GM12865 (cell line): ENCODE measurements at regions not wholly inside any gene's neighbourhood (a gene's known extent, or its start where the extent isn't known, plus 50 kb on each side); places are given as distances from the start of the nearest gene placed in this dataset.
"Not testable (repeated sequence)": the region's sequence is repeated elsewhere in the genome, so short reads cannot be mapped to it uniquely, and the experiment has no call there.

Experiments used
- DNase-seq: peaks from one replicate; pipeline ENCODE4 v3.0.0; 2010; ENCODE audit warnings: low read depth
- H3K4me3 ChIP-seq: 2 replicates; pipeline ENCODE4 v1.5.1; 2011; ENCODE audit warnings: mild to moderate bottlenecking, low read depth, low read length, control low read depth
- TF ChIP-seq, protein P1 (sequence below): IDR thresholded peaks from 2 replicates; pipeline ENCODE4 v1.5.1; 2011; ENCODE audit warnings: low read length, control low read depth, low read depth, inconsistent platforms; ENCODE audit not compliant: insufficient read depth; ENCODE audit errors: missing control alignments

DNA sequence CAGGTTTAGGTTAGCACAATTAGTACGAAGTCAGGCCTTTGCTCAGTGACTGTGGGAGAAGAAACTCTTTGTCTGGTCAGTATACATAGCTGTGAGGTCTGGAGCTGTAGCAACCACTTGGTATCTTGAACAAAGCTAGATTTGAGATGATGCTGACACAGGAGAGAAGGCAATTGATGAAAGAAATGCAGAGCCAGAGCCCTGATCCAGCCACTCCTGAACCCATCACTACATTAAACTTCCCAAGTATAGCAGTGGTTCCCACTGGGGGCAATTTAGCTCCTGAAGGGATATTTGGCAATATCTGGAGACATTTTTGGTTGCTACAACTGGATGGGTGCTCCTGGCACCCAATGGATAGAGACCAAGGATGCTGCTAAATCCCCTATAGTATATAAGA is 143.9 kb upstream of the SPRED2 start:
- H3K4me3 ChIP-seq = no peak overlapping the region
- DNase-seq = no peak
- TF ChIP-seq, protein P1, sequence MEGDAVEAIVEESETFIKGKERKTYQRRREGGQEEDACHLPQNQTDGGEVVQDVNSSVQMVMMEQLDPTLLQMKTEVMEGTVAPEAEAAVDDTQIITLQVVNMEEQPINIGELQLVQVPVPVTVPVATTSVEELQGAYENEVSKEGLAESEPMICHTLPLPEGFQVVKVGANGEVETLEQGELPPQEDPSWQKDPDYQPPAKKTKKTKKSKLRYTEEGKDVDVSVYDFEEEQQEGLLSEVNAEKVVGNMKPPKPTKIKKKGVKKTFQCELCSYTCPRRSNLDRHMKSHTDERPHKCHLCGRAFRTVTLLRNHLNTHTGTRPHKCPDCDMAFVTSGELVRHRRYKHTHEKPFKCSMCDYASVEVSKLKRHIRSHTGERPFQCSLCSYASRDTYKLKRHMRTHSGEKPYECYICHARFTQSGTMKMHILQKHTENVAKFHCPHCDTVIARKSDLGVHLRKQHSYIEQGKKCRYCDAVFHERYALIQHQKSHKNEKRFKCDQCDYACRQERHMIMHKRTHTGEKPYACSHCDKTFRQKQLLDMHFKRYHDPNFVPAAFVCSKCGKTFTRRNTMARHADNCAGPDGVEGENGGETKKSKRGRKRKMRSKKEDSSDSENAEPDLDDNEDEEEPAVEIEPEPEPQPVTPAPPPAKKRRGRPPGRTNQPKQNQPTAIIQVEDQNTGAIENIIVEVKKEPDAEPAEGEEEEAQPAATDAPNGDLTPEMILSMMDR = no peak

DNA sequence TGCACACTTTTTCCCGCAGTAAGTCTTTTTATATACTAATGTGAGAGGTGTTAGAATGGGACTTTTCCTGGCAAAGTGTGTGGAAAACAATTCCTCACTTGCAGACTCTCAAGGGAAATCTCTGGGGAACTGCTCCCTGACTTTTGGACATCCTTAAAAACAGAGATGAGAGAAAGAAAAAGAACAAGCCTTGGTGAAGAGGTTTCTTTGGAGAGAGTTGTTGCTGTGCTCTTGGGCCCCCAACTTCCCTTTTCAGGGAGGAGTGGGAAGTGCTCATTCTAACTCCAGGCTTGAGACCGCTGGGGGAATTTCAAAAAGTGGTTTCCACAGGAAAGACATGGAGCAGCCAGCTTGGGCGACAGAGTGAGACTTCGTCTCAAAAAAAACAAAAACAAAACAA is 142.6 kb upstream of the SPRED2 start:
- no peak for DNase-seq
- H3K4me3 ChIP-seq = no peak overlapping the region
- TF ChIP-seq, protein P1 = no peak

DNA sequence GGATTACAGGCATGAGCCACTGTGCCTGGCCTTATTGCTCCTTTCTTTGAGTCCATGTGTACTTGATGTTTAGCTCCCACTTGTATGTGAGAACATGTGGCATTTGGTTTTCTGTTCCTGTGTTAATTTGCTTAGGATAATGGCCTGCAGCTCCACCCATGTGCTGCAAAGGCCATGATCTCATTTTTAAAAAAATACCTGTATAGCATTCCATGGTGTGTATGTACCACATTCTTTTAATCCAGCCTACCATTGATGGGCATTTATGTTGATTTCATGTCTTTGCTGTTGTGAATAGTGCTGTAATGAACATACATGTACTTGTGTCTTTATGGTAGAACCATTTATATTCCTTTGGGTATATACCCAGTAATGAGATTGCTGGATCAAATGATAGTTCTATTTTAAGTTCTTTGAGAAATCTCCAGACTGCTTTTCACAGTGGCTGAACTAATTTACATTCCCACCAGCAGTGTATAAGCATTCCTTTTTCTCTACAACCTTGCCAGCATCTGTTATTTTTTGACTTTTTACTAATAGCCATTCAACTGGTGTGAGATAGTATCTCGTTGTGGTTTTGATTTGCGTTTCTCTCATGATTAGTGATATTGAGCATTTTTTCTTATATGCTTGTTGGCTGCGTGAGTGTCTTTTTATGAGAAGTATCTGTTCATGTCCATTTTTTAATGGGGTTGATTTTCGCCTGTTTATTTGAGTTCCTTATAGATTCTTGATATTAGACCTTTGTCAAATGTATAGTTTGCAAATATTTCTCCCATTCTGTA is 136.4 kb upstream of the SPRED2 start:
- not testable (repeated sequence) for DNase-seq, H3K4me3 ChIP-seq

DNA sequence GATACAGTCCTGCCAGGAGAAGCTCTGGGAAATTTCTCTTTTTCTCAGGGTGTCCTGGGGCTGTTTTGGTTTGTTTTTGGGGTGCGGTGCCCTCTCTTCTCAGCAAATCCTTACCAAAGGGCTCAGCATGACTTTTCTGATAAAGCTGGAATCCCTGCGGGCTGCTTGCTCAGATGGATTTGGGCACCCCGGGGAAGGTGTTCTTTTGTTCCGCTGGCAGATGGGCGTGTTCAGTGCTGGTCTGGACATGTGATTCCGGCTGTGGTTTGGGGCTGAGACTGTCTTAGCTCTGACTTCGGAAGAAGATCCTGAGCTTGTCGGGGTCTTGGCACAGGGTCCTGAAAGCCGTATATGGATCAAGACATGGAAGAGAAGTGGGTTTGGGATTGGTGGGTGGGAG is 134.2 kb upstream of the SPRED2 start:
- DNase-seq = no peak
- H3K4me3 ChIP-seq = no peak overlapping the region
- TF ChIP-seq, protein P1 = no peak

DNA sequence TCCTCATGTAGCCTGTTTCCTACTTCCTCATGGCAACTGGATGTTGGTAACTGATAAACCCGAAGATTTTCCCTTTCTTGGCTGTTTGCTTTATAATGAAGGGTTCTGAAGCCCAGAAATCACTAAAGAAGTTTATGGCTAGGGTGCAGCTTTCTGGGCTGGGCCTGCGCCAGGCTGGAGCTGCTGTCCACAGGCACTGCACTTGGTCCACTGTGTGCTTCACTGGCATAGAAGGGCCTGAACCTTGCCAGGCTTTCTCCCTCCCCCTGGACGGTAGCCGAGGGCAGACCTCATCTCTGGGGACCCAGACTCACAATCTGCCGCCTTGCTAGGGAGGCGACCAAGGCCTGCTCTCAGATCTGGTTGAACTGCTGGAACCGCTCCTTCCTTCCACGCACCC is 133.3 kb upstream of the SPRED2 start:
- TF ChIP-seq, protein P1 = no peak
- no peak overlapping the region for H3K4me3 ChIP-seq
- DNase-seq = no peak

DNA sequence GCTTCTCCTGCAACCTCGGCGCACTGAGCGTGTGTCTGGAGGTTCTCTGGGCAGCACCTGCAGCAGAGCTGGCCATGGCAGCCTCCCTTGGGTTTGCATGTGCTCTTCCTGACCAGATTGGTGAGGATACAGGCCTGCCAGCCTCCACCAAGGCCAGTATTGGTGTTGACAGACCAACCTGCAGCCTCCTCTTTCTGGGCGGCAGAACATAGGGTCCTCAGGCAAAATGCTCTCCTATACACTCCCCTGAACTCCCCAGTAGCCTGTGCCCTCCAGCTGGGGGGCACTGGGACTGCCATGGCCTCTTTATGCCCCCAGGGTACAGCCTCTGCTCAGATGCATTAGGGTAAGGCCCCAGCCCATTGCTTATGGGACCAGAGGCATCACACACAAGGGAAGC is 131.9 kb upstream of the SPRED2 start:
- no peak for DNase-seq
- TF ChIP-seq, protein P1 = no peak
- H3K4me3 ChIP-seq = no peak overlapping the region

DNA sequence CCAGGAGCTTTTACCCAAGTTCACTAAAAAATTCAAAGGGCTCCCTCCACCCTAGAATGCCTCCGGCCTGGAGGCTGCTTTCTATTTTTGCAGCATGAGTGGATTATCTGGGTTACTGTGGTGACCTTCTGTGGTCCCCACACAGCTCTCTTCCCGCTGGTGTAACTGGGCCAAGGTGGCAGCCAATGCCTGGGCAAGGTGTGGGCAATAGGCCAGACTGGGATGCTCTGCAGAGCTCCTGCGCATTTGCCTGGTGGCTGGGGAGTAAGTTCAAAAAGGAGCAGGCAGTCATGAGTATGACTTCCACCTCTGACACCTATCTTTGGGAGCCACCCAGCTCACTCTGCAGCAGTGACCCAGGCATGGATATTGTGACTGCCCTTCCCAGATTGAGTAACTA is 130.5 kb upstream of the SPRED2 start:
- H3K4me3 ChIP-seq = no peak overlapping the region
- TF ChIP-seq, protein P1 = no peak
- no peak for DNase-seq
